WTC11 (cell line): ENCODE measurements at regions not wholly inside any gene's neighbourhood (a gene's known extent, or its start where the extent isn't known, plus 50 kb on each side); places are given as distances from the start of the nearest gene placed in this dataset.
"Not testable (repeated sequence)": the region's sequence is repeated elsewhere in the genome, so short reads cannot be mapped to it uniquely, and the experiment has no call there.

Source experiments
- CTCF ChIP-seq: fragments of 200-600 bp; IDR thresholded peaks from 2 replicates; pipeline ENCODE4 v1.8.0; 2022; ENCODE audit warnings: antibody characterized with exemption
- PRRX2 ChIP-seq: fragments of 250-450 bp; sonication (Bioruptor Pico); IDR thresholded peaks from 2 replicates; pipeline ENCODE4 v1.8.0; 2021; ENCODE audit warnings: mild to moderate bottlenecking
- SP1 ChIP-seq: sonication (generic); formaldehyde crosslinking; conservative IDR thresholded peaks from 2 replicates; pipeline ENCODE4 v1.8.1; 2022; ENCODE audit warnings: missing genetic modification reagents

DNA sequence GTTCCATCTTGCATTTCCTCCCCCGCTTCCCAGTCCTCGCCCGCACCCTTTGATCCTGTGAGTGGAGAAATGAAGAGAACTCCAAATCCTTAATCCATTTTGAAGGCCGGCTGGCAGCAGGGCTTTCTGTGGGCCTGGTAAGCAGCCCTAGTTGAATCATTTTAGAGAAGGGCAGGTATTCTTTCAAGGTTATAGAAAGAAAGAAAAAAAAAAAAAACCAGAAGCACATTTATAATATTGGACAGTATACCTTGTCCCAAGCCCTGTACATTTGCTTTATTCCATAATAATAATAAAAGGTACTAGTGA lies 103.7 kb downstream of the PROP1 start:
- not testable (repeated sequence) for TF ChIP-seq SP1 (CRISPR knock-in tag); CTCF; PRRX2
